H1 (cell line): ENCODE measurements at regions not wholly inside any gene's neighbourhood (a gene's known extent, or its start where the extent isn't known, plus 50 kb on each side); places are given as distances from the start of the nearest gene placed in this dataset.

Source experiments
- CHD2 ChIP-seq: IDR thresholded peaks from 2 replicates; pipeline ENCODE4 v1.6.1; 2012; ENCODE audit warnings: low read length, improper control_type of control experiment
- CTCF ChIP-seq, 3 experiments: IDR thresholded peaks; 1 replicate in 2 of 3; 2 replicates in 1 of 3; pipeline versions ENCODE4 v1.5.1 to v1.6.1; 2011; ENCODE audit warnings: low read length in 3 of 3, mild to moderate bottlenecking in 3 of 3, inconsistent platforms in 2 of 3, low read depth in 1 of 3, moderate library complexity in 1 of 3; ENCODE audit not compliant: insufficient read depth in 1 of 3; ENCODE audit errors: control extremely low read depth in 1 of 3
- EP300 ChIP-seq, 2 experiments: IDR thresholded peaks; 1 replicate in 1 of 2; 2 replicates in 1 of 2; pipeline ENCODE4 v1.6.1; 2011 to 2012; ENCODE audit warnings: low read depth in 2 of 2, low read length in 2 of 2, mild to moderate bottlenecking in 2 of 2, borderline replicate concordance in 1 of 2, inconsistent platforms in 1 of 2, moderate library complexity in 1 of 2
- EZH2 ChIP-seq: fragments of 200-600 bp; sonication (generic); IDR thresholded peaks from 2 replicates; pipeline ENCODE4 v1.7.1; 2012; ENCODE audit warnings: low read depth, mild to moderate bottlenecking, moderate library complexity, low read length, inconsistent platforms; ENCODE audit not compliant: severe bottlenecking
- GABPA ChIP-seq: IDR thresholded peaks from 2 replicates; pipeline ENCODE4 v1.6.1; 2011; ENCODE audit warnings: mild to moderate bottlenecking, low read length, moderate library complexity, borderline replicate concordance; ENCODE audit not compliant: insufficient read depth
- POLR2A ChIP-seq, 2 experiments: IDR thresholded peaks; 1 replicate in 1 of 2; 2 replicates in 1 of 2; pipeline ENCODE4 v1.6.1; 2011; ENCODE audit warnings: low read depth in 2 of 2, low read length in 2 of 2, mild to moderate bottlenecking in 2 of 2; ENCODE audit errors: control extremely low read depth in 1 of 2
- POLR2AphosphoS5 ChIP-seq: IDR thresholded peaks from 2 replicates; pipeline ENCODE4 v1.6.1; 2011; ENCODE audit warnings: low read depth, low read length
- POU5F1 ChIP-seq: IDR thresholded peaks from 2 replicates; pipeline ENCODE4 v1.6.1; 2011; ENCODE audit warnings: low read depth, mild to moderate bottlenecking, low read length, moderate library complexity
- RBBP5 ChIP-seq: IDR thresholded peaks from 2 replicates; pipeline ENCODE4 v1.7.1; 2012; ENCODE audit warnings: low read depth, mild to moderate bottlenecking, inconsistent platforms, low read length, moderate library complexity, borderline replicate concordance
- SIN3A ChIP-seq, 2 experiments: IDR thresholded peaks in 1 of 2; conservative IDR thresholded peaks in 1 of 2; 2 replicates each; pipeline ENCODE4 v1.6.1; 2011 to 2012; ENCODE audit warnings: low read length in 2 of 2, improper control_type of control experiment in 1 of 2, low read depth in 1 of 2, mild to moderate bottlenecking in 1 of 2
- SP1 ChIP-seq: IDR thresholded peaks from 2 replicates; pipeline ENCODE4 v1.6.1; 2011; ENCODE audit warnings: low read depth, low read length
- SP2 ChIP-seq: IDR thresholded peaks from 2 replicates; pipeline ENCODE4 v1.6.1; 2012; ENCODE audit warnings: mild to moderate bottlenecking, low read length, inconsistent platforms

- TF ChIP-seq SP2 (no peak), EZH2 (no peak), CTCF (IDR thresholded peaks at IDR 0.05; ENCODE audit: control extremely low read depth in 1 of 3, insufficient read depth in 1 of 3, low read depth in 1 of 3, low read length in 3 of 3) (no peak), POLR2A (IDR thresholded peaks at IDR 0.05; ENCODE audit: control extremely low read depth in 1 of 2, low read depth in 2 of 2, low read length in 2 of 2) (no peak), SP1 (no peak), POLR2AphosphoS5 (no peak), SIN3A (conservative IDR thresholded peaks at IDR 0.05 in 1 of 2, IDR thresholded peaks at IDR 0.05 in 1 of 2; ENCODE audit: low read depth in 1 of 2, low read length in 2 of 2) (no peak), GABPA (no peak), POU5F1 (no peak), RBBP5 (no peak), CHD2 (no peak), EP300 (IDR thresholded peaks at IDR 0.05; ENCODE audit: borderline replicate concordance in 1 of 2, low read depth in 2 of 2, low read length in 2 of 2) (no peak)
These were observed 76.6 kb upstream of the PPFIA2 start for GRCh38 chr12:81835783-81836182.
